ENCODE measurements at regions not wholly inside any gene's neighbourhood (a gene's known extent, or its start where the extent isn't known, plus 50 kb on each side); places are given as distances from the start of the nearest gene placed in this dataset.

- no peak for TF ChIP-seq CTCF (conservative IDR thresholded peaks at IDR 0.05 in 1 of 2, IDR thresholded peaks at IDR 0.05 in 1 of 2; ENCODE audit: low read depth in 1 of 2, low read length in 2 of 2)
- no peak for TF ChIP-seq EZH2 (IDR thresholded peaks at IDR 0.05; ENCODE audit: low read length, missing control alignments)
These were observed 105.2 kb downstream of the ZNF608 start for GRCh38 chr5:124641154-124641792.

All from fibroblast of lung (primary cell).